ENCODE measurements at regions not wholly inside any gene's neighbourhood (a gene's known extent, or its start where the extent isn't known, plus 50 kb on each side); places are given as distances from the start of the nearest gene placed in this dataset.

GRCh38 chr2:125312342-125312741 lies 1287.3 kb downstream of the CNTNAP5 start:
- Mint-ChIP-seq H3K4me1 (no peaks in the 10 kb centered on the region), H3K27me3 (no peaks in the 10 kb centered on the region), H3K9me3 (ENCODE audit: insufficient read depth) (no peaks in the 10 kb centered on the region), H3K4me3 (no peak overlapping the region), H3K27ac (no peak overlapping the region)
- ChIA-PET POLR2A (no interaction called here), CTCF (no interaction called here)
- Histone ChIP-seq H2AFZ (ENCODE audit: insufficient read depth, low read depth, low read length, poor library complexity, severe bottlenecking) (no peak overlapping the region), H3K27ac (ENCODE audit: low read length in 2 of 2) (no peak overlapping the region), H3K4me3 (ENCODE audit: control extremely low read depth in 1 of 5, extremely low read depth in 1 of 5, insufficient read depth in 1 of 5, low read depth in 2 of 5, low read length in 4 of 5) (no peak overlapping the region), H3K27me3 (replicated peaks in 1 of 4; ENCODE audit: control extremely low read depth in 1 of 4, control insufficient read depth in 3 of 4, insufficient read depth in 4 of 4, low read length in 3 of 4) (no peaks in the 10 kb centered on the region), H3K36me3 (replicated peaks in 1 of 2; ENCODE audit: control extremely low read depth in 1 of 2, control insufficient read depth in 1 of 2, extremely low read depth in 1 of 2, insufficient read depth in 2 of 2, low read length in 1 of 2) (no peaks in the 10 kb centered on the region), H3K79me2 (ENCODE audit: control insufficient read depth, insufficient read depth, low read length) (no peaks in the 10 kb centered on the region), H3K9me3 (ENCODE audit: control extremely low read depth in 1 of 3, control insufficient read depth in 2 of 3, insufficient read depth in 1 of 3, low read length in 2 of 3) (peaks cover 0 to 20% (median 0%) of the 10 kb centered on the region in 3 donors), H3K4me1 (ENCODE audit: control insufficient read depth in 2 of 2, insufficient read depth in 2 of 2, low read length in 2 of 2) (no peaks in the 10 kb centered on the region), H3K4me2 (replicated peaks; ENCODE audit: low read depth, low read length, poor library complexity, severe bottlenecking) (no peak overlapping the region), H4K20me1 (ENCODE audit: control insufficient read depth, insufficient read depth, low read length, poor library complexity, severe bottlenecking) (no peaks in the 10 kb centered on the region), H3K9ac (ENCODE audit: low read length) (no peak overlapping the region)
- ATAC-seq (ENCODE audit: low read depth): no peak
- TF ChIP-seq CTCF (IDR thresholded peaks at IDR 0.05): no peak
- no peak for TF ChIP-seq EZH2 (IDR thresholded peaks at IDR 0.05; ENCODE audit: borderline replicate concordance, insufficient read depth, low read depth, low read length, poor library complexity, severe bottlenecking)
- 92% methylated on average over 17 of the region's 17 CpGs for WGBS (ENCODE audit: insufficient coverage)
- DNase-seq: no peak
- intact Hi-C loops (cut with micrococcal nuclease): no loop called here

DNA sequence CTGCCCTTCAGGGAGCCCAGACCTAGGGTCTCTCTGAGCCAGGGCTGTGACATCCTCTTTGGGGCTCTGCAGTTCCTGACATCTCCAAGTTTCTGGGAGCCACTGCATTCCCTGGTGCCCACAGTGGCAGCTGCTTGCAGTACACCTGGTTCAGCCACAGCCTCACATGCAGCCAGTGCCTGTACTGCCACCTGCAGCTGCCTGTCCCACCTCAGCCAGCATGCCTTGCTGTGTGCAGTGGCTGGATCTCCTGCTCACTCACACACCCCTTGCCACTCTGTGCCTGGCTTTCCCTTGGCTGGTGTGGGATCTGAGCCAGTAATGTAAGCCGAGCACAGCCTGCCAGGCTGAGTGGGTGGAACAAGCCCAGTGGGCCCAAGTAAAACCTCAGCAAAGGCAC lies 1288.7 kb downstream of the CNTNAP5 start:
- Histone ChIP-seq H3K79me2 (ENCODE audit: control insufficient read depth, insufficient read depth, low read length) (no peaks in the 10 kb centered on the region), H3K4me2 (replicated peaks; ENCODE audit: low read depth, low read length, poor library complexity, severe bottlenecking) (no peak overlapping the region), H3K36me3 (replicated peaks in 1 of 2; ENCODE audit: control extremely low read depth in 1 of 2, control insufficient read depth in 1 of 2, extremely low read depth in 1 of 2, insufficient read depth in 2 of 2, low read length in 1 of 2) (no peaks in the 10 kb centered on the region), H3K9me3 (ENCODE audit: control extremely low read depth in 1 of 3, control insufficient read depth in 2 of 3, insufficient read depth in 1 of 3, low read length in 2 of 3) (peaks cover 0 to 20% (median 0%) of the 10 kb centered on the region in 3 donors), H3K4me3 (ENCODE audit: control extremely low read depth in 1 of 5, extremely low read depth in 1 of 5, insufficient read depth in 1 of 5, low read depth in 2 of 5, low read length in 4 of 5) (no peak overlapping the region), H2AFZ (ENCODE audit: insufficient read depth, low read depth, low read length, poor library complexity, severe bottlenecking) (no peak overlapping the region), H3K9ac (ENCODE audit: low read length) (no peak overlapping the region), H4K20me1 (ENCODE audit: control insufficient read depth, insufficient read depth, low read length, poor library complexity, severe bottlenecking) (no peaks in the 10 kb centered on the region), H3K27me3 (replicated peaks in 1 of 4; ENCODE audit: control extremely low read depth in 1 of 4, control insufficient read depth in 3 of 4, insufficient read depth in 4 of 4, low read length in 3 of 4) (no peaks in the 10 kb centered on the region), H3K27ac (ENCODE audit: low read length in 2 of 2) (no peak overlapping the region), H3K4me1 (ENCODE audit: control insufficient read depth in 2 of 2, insufficient read depth in 2 of 2, low read length in 2 of 2) (no peaks in the 10 kb centered on the region)
- CTCF ChIA-PET: no interaction called here
- H3K27me3 Mint-ChIP-seq: no peaks in the 10 kb centered on the region
- WGBS (ENCODE audit: insufficient coverage): 100% methylated on average over 1 of the region's 1 CpG
- DNase-seq: no peak
- no peak for TF ChIP-seq EZH2 (IDR thresholded peaks at IDR 0.05; ENCODE audit: borderline replicate concordance, insufficient read depth, low read depth, low read length, poor library complexity, severe bottlenecking)
- no peak for TF ChIP-seq CTCF (IDR thresholded peaks at IDR 0.05)
- intact Hi-C loops (cut with micrococcal nuclease): no loop called here
- no peaks in the 10 kb centered on the region for H3K4me1 Mint-ChIP-seq
- H3K9me3 Mint-ChIP-seq (ENCODE audit: insufficient read depth): no peaks in the 10 kb centered on the region
- POLR2A ChIA-PET: no interaction called here
- H3K27ac Mint-ChIP-seq: no peak overlapping the region
- no peak for ATAC-seq (ENCODE audit: low read depth)
- no peak overlapping the region for H3K4me3 Mint-ChIP-seq
